Natural killer cell (primary cell): ENCODE measurements at regions not wholly inside any gene's neighbourhood (a gene's known extent, or its start where the extent isn't known, plus 50 kb on each side); places are given as distances from the start of the nearest gene placed in this dataset.

Source experiments
- ATAC-seq, 3 donors: fragments of 150-1000 bp in 2 of 3; fragments of 200-7000 bp in 1 of 3; cut with Tn5 transposase; 1 replicate in 1 of 3; 2 replicates in 2 of 3; pipeline ENCODE4 v1.10.0; 2021; ENCODE audit warnings: mild to moderate bottlenecking in 2 of 3, moderate library complexity in 2 of 3
- DNase-seq, 2 donors: peaks; one replicate each; pipeline versions ENCODE4 v3.0.0 to v3.0.0-alpha.2; 2013 to 2021; ENCODE audit warnings: mixed read lengths in 1 of 2
- H3K27ac ChIP-seq: one replicate; pipeline ENCODE4 v1.5.1; 2013; ENCODE audit warnings: mild to moderate bottlenecking, low read length
- H3K27me3 ChIP-seq: one replicate; pipeline ENCODE4 v1.6.1; 2013; ENCODE audit warnings: low read length; ENCODE audit not compliant: control insufficient read depth, insufficient read depth
- H3K36me3 ChIP-seq: one replicate; pipeline ENCODE4 v1.6.1; 2013; ENCODE audit warnings: low read length; ENCODE audit not compliant: control insufficient read depth, insufficient read depth
- H3K4me1 ChIP-seq: one replicate; pipeline ENCODE4 v1.6.1; 2013; ENCODE audit warnings: low read length; ENCODE audit not compliant: control insufficient read depth, insufficient read depth
- H3K4me3 ChIP-seq: one replicate; pipeline ENCODE4 v1.5.1; 2013; ENCODE audit warnings: low read length
- H3K9me3 ChIP-seq: one replicate; pipeline ENCODE4 v1.6.1; 2013; ENCODE audit warnings: low read length; ENCODE audit not compliant: control insufficient read depth, insufficient read depth
- H3K27ac Mint-ChIP-seq, 2 donors: one replicate each; pipeline ENCODE4 v1.8.0; 2022; ENCODE audit warnings: mild to moderate bottlenecking in 2 of 2, mixed read lengths in 2 of 2, moderate library complexity in 1 of 2
- H3K27me3 Mint-ChIP-seq, 2 donors: one replicate each; pipeline ENCODE4 v1.8.0; 2022; ENCODE audit warnings: low read depth in 2 of 2, mixed read lengths in 2 of 2
- H3K36me3 Mint-ChIP-seq: one replicate; pipeline ENCODE4 v1.8.0; 2022; ENCODE audit warnings: mixed read lengths
- H3K4me1 Mint-ChIP-seq, 2 donors: one replicate each; pipeline ENCODE4 v1.8.0; 2022; ENCODE audit warnings: mixed read lengths in 2 of 2
- H3K4me3 Mint-ChIP-seq: one replicate; pipeline ENCODE4 v1.8.0; 2022; ENCODE audit warnings: mild to moderate bottlenecking, moderate library complexity, mixed read lengths
- H3K9me3 Mint-ChIP-seq, 2 donors: one replicate each; pipeline ENCODE4 v1.8.0; 2022; ENCODE audit warnings: mixed read lengths in 2 of 2
- WGBS: methylation state at CpG from one replicate; pipeline ENCODE4 v1.1.7; 2013; ENCODE audit warnings: missing lambda C conversion rate; ENCODE audit not compliant: insufficient coverage; 5-methylcytosine and 5-hydroxymethylcytosine counted together
- intact Hi-C: fragments of 100-400 bp; cut with micrococcal nuclease; formaldehyde crosslinking; loops from one replicate; pipeline ENCODE4 v1.14.2; 2022
- TF ChIP-seq, protein P1 (sequence below): fragments of 200-600 bp; IDR thresholded peaks from one replicate; pipeline ENCODE4 v1.8.0; 2022; ENCODE audit warnings: antibody characterized with exemption

DNA sequence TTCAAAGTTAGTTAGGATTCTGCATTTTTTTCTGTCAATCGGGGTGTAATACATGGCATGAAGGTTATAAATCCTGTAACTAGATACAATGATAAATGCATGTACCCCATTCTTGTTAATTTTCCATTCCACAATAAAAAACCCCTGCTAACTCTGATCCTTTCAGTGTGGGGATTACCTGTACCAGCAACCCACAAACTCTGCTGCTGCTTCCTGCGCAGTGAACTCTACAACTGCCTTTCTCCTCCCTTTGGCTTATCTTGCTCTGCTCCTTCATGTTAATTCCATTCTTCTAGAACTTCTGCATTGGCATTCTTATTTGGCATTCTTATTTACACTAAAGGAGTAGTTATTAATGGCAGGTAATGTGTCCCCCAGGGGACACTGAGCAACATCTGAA lies 273.1 kb downstream of the KLF12 start:
- no peaks in the 10 kb centered on the region for H3K4me1 ChIP-seq
- H3K4me1 Mint-ChIP-seq, result peaks cover 30 to 38% of the 10 kb centered on the region in 2 donors
- H3K36me3 ChIP-seq, result no peaks in the 10 kb centered on the region
- no peaks in the 10 kb centered on the region for H3K27me3 Mint-ChIP-seq
- H3K36me3 Mint-ChIP-seq, result no peaks in the 10 kb centered on the region
- H3K9me3 Mint-ChIP-seq, result no peaks in the 10 kb centered on the region
- no peaks in the 10 kb centered on the region for H3K27me3 ChIP-seq
- WGBS, result 90% methylated on average over 1 of the region's 2 CpGs
- DNase-seq (peak in 1 of 2 donors; percentile 47), ATAC-seq (no peak)
- intact Hi-C loops, result no loop called here
- H3K27ac Mint-ChIP-seq, result peak overlapping the region in 1 of 2 donors; percentile 35
- TF ChIP-seq, protein P1, sequence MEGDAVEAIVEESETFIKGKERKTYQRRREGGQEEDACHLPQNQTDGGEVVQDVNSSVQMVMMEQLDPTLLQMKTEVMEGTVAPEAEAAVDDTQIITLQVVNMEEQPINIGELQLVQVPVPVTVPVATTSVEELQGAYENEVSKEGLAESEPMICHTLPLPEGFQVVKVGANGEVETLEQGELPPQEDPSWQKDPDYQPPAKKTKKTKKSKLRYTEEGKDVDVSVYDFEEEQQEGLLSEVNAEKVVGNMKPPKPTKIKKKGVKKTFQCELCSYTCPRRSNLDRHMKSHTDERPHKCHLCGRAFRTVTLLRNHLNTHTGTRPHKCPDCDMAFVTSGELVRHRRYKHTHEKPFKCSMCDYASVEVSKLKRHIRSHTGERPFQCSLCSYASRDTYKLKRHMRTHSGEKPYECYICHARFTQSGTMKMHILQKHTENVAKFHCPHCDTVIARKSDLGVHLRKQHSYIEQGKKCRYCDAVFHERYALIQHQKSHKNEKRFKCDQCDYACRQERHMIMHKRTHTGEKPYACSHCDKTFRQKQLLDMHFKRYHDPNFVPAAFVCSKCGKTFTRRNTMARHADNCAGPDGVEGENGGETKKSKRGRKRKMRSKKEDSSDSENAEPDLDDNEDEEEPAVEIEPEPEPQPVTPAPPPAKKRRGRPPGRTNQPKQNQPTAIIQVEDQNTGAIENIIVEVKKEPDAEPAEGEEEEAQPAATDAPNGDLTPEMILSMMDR, result no peak
- no peaks in the 10 kb centered on the region for H3K9me3 ChIP-seq
- no peak overlapping the region for H3K4me3 ChIP-seq
- no peak overlapping the region for H3K4me3 Mint-ChIP-seq
- H3K27ac ChIP-seq, result no peak overlapping the region

DNA sequence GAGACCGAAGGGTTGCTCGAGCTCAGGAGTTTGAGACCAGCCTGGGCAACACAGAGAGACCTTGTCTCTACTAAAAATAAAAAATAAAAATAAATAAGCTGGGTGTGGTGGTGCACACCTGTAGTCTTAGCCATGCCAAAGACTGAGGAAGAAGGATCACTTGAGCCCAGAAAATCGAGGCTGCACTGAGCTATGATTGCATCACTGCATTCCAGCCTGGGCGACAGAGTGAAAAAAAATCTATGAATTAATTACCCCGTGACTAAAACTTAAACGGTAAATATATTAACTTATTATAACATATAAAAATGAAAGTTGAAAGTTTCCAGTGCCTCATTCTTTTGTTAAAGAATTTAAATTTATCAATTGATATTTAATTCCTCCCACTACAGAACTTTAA lies 273.7 kb downstream of the KLF12 start:
- Mint-ChIP-seq H3K9me3 (no peaks in the 10 kb centered on the region), H3K4me3 (no peak overlapping the region), H3K36me3 (no peaks in the 10 kb centered on the region), H3K27me3 (no peaks in the 10 kb centered on the region), H3K27ac (peak overlapping the region in 1 of 2 donors; percentile 70), H3K4me1 (peaks cover 31 to 33% of the 10 kb centered on the region in 2 donors)
- TF ChIP-seq, protein P1, result no peak
- Histone ChIP-seq H3K4me1 (no peaks in the 10 kb centered on the region), H3K27ac (no peak overlapping the region), H3K27me3 (no peaks in the 10 kb centered on the region), H3K36me3 (no peaks in the 10 kb centered on the region), H3K4me3 (no peak overlapping the region), H3K9me3 (no peaks in the 10 kb centered on the region)
- intact Hi-C loops, result no loop called here
- DNase-seq, result no peak
- WGBS, result 88% methylated on average over 4 of the region's 6 CpGs
- no peak for ATAC-seq

DNA sequence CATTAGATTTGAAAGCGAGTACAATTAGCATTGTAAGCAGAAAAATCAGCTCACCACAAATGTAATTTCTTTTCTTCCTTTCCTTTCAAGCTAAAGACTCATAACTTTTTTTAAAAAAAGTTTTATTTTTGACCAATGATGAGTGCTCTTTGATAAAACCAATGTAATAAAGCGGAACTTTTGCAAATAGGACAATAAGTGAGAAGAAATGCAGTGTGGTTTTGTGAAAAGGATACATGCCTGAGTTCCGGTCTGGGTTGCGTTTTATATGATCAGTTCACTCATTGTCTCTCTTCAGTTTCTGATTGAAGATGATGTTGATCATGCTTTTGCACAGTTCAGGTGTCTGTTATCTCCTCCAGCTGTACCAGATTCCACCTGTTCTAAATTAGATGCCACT lies 274.4 kb downstream of the KLF12 start:
- no peak for ATAC-seq

DNA sequence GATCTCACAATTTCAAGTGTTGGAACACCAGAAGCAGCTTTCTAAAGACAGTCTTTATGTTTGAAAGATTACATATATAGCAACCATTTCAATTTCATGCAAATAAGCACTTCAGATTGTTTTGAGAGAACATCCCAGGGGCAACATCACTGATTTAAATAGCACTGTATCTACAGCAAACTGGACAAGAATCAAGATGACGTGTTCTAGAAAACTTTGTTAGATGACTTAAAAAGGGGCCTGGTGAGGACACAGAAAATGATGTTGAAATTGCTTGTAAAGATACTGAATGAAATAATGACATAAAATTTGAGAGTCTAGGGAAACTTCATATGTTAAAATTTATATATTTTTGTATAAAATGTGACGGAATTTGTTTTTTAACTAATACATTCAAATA lies 277.1 kb downstream of the KLF12 start:
- Histone ChIP-seq H3K27me3 (no peaks in the 10 kb centered on the region), H3K36me3 (no peaks in the 10 kb centered on the region), H3K4me3 (no peak overlapping the region), H3K4me1 (no peaks in the 10 kb centered on the region), H3K9me3 (no peaks in the 10 kb centered on the region), H3K27ac (no peak overlapping the region)
- intact Hi-C loops, result no loop called here
- Mint-ChIP-seq H3K27me3 (no peaks in the 10 kb centered on the region), H3K9me3 (no peaks in the 10 kb centered on the region), H3K27ac (no peak overlapping the region), H3K4me3 (no peak overlapping the region), H3K36me3 (no peaks in the 10 kb centered on the region), H3K4me1 (peaks cover 27 to 34% of the 10 kb centered on the region in 2 donors)
- ATAC-seq (no peak), DNase-seq (no peak)
- 100% methylated on average over 1 of the region's 2 CpGs for WGBS
- TF ChIP-seq, protein P1, result no peak

More for the DNA sequence above, 274.4 kb downstream of the KLF12 start:
- H3K27ac ChIP-seq, result no peak overlapping the region
- Mint-ChIP-seq H3K4me1 (peaks cover 29 to 38% of the 10 kb centered on the region in 2 donors), H3K36me3 (no peaks in the 10 kb centered on the region), H3K27me3 (no peaks in the 10 kb centered on the region), H3K9me3 (no peaks in the 10 kb centered on the region), H3K27ac (peak overlapping the region in 1 of 2 donors; percentile 70), H3K4me3 (no peak overlapping the region)
- TF ChIP-seq, protein P1, result no peak
- H3K9me3 ChIP-seq, result no peaks in the 10 kb centered on the region
- WGBS, result 61% methylated on average over 4 of the region's 4 CpGs
- DNase-seq, result peak in 1 of 2 donors; percentile 53
- H3K36me3 ChIP-seq, result no peaks in the 10 kb centered on the region
- no peaks in the 10 kb centered on the region for H3K27me3 ChIP-seq
- H3K4me3 ChIP-seq, result no peak overlapping the region
- H3K4me1 ChIP-seq, result no peaks in the 10 kb centered on the region
- intact Hi-C loops, result no loop called here
